Liver (tissue), 3 donors: ENCODE measurements at regions not wholly inside any gene's neighbourhood (a gene's known extent, or its start where the extent isn't known, plus 50 kb on each side); places are given as distances from the start of the nearest gene placed in this dataset.

Experiments
- EGR1 ChIP-seq, 2 donors: IDR thresholded peaks; 2 replicates each; pipeline ENCODE4 v1.6.1; 2016 to 2018; ENCODE audit warnings: antibody characterized with exemption in 2 of 2, low read depth in 2 of 2
- GABPA ChIP-seq, 2 donors: IDR thresholded peaks in 1 of 2; conservative IDR thresholded peaks in 1 of 2; 2 replicates each; pipeline ENCODE4 v1.6.1; 2016; ENCODE audit warnings: antibody characterized with exemption in 2 of 2, mild to moderate bottlenecking in 1 of 2, moderate library complexity in 1 of 2
- HNF4G ChIP-seq: IDR thresholded peaks from 2 replicates; pipeline ENCODE4 v1.6.1; 2016; ENCODE audit warnings: antibody characterized with exemption
- JUND ChIP-seq, 2 donors: IDR thresholded peaks; 2 replicates each; pipeline ENCODE4 v1.6.1; 2016; ENCODE audit warnings: antibody characterized with exemption in 2 of 2
- NR2F2 ChIP-seq: IDR thresholded peaks from 2 replicates; pipeline ENCODE4 v1.6.1; 2016; ENCODE audit warnings: antibody characterized with exemption
- RAD21 ChIP-seq, 2 donors: IDR thresholded peaks; 2 replicates each; pipeline ENCODE4 v1.6.1; 2016; ENCODE audit warnings: antibody characterized with exemption in 2 of 2, mild to moderate bottlenecking in 2 of 2
- TAF1 ChIP-seq: conservative IDR thresholded peaks from 2 replicates; pipeline ENCODE4 v1.6.1; 2016; ENCODE audit warnings: antibody characterized with exemption, mild to moderate bottlenecking
- YY1 ChIP-seq: IDR thresholded peaks from 2 replicates; pipeline ENCODE4 v1.6.1; 2016; ENCODE audit warnings: antibody characterized with exemption, mild to moderate bottlenecking
- TF ChIP-seq, protein P1 (sequence below): IDR thresholded peaks from 2 replicates; pipeline ENCODE4 v1.6.1; 2016; ENCODE audit warnings: antibody characterized with exemption
- TF ChIP-seq, protein P2 (sequence below): fragments of 150-350 bp; IDR thresholded peaks from 2 replicates; pipeline ENCODE4 v1.5.1; 2017; ENCODE audit warnings: improper control_type of control experiment, low read depth, low read length; ENCODE audit not compliant: missing input control
- TF ChIP-seq, protein P3 (sequence below): IDR thresholded peaks from 2 replicates; pipeline ENCODE4 v1.6.1; 2016; ENCODE audit warnings: antibody characterized with exemption
- TF ChIP-seq, protein P4 (sequence below): IDR thresholded peaks from 2 replicates; pipeline ENCODE4 v1.6.1; 2016; ENCODE audit warnings: antibody characterized with exemption, mild to moderate bottlenecking
- donor health status: healthy.
- donor health status: healthy.

DNA sequence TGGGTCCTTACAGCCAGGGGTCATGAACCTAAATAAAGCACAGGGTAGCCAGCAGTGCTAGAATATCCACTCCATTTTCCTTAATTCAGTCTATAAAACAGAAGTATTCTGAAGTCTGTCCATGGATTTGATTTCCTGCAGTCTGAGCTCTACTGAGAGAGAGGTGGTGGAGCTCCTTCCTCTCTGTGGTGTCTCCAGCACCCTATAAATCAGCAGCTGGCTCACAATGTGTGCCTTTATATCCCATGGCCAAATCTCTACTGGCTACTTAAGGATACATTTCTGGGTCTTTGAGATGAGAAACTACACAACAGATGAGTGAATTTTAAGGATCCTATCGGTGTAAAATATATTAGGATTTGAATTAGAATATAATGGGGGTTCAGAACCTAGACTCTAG is 339.9 kb upstream of the RBMS3 start:
- TF ChIP-seq, protein P1, sequence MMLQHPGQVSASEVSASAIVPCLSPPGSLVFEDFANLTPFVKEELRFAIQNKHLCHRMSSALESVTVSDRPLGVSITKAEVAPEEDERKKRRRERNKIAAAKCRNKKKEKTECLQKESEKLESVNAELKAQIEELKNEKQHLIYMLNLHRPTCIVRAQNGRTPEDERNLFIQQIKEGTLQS, result no peak
- TF ChIP-seq JUND (IDR thresholded peaks at IDR 0.05) (no peak), GABPA (IDR thresholded peaks at IDR 0.05 in 1 of 2, conservative IDR thresholded peaks at IDR 0.05 in 1 of 2) (no peak), TAF1 (no peak), HNF4G (no peak), EGR1 (IDR thresholded peaks at IDR 0.05; ENCODE audit: low read depth in 2 of 2) (no peak), YY1 (no peak), NR2F2 (no peak), RAD21 (IDR thresholded peaks at IDR 0.05) (no peak)
- TF ChIP-seq, protein P2, sequence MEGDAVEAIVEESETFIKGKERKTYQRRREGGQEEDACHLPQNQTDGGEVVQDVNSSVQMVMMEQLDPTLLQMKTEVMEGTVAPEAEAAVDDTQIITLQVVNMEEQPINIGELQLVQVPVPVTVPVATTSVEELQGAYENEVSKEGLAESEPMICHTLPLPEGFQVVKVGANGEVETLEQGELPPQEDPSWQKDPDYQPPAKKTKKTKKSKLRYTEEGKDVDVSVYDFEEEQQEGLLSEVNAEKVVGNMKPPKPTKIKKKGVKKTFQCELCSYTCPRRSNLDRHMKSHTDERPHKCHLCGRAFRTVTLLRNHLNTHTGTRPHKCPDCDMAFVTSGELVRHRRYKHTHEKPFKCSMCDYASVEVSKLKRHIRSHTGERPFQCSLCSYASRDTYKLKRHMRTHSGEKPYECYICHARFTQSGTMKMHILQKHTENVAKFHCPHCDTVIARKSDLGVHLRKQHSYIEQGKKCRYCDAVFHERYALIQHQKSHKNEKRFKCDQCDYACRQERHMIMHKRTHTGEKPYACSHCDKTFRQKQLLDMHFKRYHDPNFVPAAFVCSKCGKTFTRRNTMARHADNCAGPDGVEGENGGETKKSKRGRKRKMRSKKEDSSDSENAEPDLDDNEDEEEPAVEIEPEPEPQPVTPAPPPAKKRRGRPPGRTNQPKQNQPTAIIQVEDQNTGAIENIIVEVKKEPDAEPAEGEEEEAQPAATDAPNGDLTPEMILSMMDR, result no peak
- TF ChIP-seq, protein P3, sequence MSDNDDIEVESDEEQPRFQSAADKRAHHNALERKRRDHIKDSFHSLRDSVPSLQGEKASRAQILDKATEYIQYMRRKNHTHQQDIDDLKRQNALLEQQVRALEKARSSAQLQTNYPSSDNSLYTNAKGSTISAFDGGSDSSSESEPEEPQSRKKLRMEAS, result no peak
- TF ChIP-seq, protein P4, sequence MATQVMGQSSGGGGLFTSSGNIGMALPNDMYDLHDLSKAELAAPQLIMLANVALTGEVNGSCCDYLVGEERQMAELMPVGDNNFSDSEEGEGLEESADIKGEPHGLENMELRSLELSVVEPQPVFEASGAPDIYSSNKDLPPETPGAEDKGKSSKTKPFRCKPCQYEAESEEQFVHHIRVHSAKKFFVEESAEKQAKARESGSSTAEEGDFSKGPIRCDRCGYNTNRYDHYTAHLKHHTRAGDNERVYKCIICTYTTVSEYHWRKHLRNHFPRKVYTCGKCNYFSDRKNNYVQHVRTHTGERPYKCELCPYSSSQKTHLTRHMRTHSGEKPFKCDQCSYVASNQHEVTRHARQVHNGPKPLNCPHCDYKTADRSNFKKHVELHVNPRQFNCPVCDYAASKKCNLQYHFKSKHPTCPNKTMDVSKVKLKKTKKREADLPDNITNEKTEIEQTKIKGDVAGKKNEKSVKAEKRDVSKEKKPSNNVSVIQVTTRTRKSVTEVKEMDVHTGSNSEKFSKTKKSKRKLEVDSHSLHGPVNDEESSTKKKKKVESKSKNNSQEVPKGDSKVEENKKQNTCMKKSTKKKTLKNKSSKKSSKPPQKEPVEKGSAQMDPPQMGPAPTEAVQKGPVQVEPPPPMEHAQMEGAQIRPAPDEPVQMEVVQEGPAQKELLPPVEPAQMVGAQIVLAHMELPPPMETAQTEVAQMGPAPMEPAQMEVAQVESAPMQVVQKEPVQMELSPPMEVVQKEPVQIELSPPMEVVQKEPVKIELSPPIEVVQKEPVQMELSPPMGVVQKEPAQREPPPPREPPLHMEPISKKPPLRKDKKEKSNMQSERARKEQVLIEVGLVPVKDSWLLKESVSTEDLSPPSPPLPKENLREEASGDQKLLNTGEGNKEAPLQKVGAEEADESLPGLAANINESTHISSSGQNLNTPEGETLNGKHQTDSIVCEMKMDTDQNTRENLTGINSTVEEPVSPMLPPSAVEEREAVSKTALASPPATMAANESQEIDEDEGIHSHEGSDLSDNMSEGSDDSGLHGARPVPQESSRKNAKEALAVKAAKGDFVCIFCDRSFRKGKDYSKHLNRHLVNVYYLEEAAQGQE, result no peak
